HK-2 (cell line): ENCODE measurements at regions not wholly inside any gene's neighbourhood (a gene's known extent, or its start where the extent isn't known, plus 50 kb on each side); places are given as distances from the start of the nearest gene placed in this dataset.
"Not testable (repeated sequence)": the region's sequence is repeated elsewhere in the genome, so short reads cannot be mapped to it uniquely, and the experiment has no call there.

ENCODE experiments used
- DNase-seq: peaks from one replicate; pipeline ENCODE4 v3.0.0-alpha.2; 2018; ENCODE audit not compliant: unreplicated experiment

DNA sequence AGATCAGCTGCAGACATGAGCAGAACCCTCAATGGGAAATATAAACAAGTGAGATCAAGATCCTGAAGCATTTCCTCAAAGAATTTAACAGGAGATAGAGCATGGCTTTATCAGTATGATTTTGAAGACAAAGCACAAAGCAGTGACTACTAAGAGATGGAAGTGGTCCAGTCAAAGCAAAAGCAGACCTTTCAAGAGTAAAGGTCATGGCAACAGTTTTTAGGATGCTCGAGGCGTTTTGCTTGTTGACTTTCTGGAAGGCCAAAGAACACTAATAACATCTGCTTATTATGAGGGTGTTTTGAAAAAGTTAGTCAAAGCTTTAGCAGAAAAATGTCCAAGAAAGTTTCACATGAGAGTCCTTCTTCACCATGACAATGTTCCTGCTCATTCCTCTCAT lies 128.5 kb downstream of the KCNE4 start:
- DNase-seq, result no peak

DNA sequence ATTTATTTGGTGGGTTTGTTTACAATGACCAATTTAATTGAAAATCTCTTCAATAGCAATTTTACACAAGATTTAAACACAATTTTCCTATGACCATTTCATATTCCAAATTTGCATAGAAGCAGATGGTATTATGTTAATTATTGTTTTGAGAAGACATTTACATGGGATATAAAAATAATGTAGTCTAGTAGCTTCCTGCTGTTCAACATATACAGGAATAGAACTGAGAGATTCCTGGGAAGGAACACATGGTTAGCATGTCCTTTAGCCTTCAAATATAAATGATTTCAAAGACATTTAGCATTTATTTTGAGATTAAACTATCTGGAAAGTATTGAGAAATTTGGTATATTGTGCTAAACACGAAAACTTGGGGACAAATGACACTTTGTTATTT lies 129.6 kb downstream of the KCNE4 start:
- no peak for DNase-seq

DNA sequence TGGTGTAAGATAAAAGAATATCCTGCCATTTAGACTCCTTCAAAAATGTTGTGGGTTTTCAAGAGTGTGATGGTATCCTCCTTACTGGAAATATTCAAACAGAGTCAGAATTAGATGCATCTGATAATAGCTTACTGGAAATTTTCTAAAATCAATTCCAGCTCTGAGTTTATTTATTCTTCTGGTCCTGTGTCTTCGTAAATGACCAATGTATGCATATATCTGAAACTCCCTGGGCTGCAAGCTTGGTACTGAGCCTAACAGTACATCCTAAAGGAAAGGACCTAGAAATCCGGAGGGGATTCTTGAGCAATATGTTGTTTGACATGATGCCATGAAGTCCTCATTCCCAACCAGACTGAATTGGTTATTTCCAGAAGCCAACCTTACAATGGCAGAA lies 130.4 kb downstream of the KCNE4 start:
- no peak for DNase-seq

DNA sequence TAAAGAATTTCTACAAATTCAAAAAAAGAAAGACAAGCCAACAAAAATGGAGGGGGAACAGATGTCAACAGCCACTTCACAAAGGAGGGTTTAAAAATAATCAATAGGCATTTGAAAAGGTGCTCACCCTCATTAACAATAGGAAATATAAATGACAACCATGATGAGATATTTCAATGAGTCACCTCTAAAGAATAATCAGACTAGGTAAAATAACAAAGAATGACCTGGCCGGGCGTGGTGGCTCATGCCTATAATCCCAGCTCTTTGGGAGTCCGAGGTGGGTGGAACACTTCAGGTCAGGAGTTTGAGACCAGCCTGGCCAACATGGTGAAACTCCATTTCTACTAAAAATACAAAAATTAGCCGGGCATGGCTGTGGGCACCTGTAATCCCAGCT lies 133.6 kb downstream of the KCNE4 start:
- no peak for DNase-seq

DNA sequence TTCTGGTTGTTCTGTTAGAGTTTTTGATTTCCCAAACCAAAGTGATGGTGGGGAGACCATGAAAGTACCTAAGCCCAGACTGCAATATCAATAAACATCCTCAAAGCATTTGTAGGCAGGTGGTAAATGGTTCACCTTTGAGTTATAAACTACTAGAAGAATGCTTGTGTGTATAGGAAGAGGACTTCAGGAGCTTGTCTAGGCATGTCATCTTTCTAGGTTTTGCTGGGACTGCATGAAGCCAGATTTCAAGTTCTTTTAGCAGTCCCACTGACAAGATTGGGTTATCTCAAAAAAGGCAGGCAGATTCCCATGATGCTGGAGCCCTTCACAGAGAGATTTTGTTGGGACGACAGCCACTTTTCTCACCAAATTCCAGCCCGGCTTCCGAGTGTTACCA lies 135.3 kb downstream of the KCNE4 start:
- DNase-seq, result no peak

DNA sequence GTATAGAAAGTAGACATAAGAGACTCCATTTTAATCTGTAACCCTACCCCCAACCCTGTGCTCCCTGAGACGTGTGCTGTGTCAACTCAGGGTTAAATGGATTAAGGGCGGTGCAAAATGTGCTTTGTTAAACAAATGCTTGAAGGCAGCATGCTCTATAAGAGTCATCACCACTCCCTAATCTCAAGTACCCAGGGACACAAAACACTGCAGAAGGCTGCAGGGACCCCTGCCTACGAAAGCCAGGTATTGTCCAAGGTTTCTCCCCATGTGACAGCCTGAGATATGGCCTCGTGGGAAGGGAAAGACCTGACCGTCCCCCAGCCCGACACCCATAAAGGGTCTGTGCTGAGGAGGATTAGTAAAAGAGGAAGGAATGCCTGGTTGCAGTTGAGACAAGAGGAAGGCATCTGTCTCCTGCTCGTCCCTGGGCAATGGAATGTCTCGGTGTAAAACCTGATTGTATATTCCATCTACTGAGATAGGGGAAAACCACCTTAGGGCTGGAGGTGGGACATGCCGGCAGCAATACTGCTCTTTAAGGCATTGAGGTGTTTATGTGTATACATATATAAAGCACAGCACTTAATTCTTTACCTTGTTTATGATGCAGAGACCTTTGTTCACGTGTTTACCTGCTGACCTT lies 138.7 kb downstream of the KCNE4 start:
- not testable (repeated sequence) for DNase-seq

DNA sequence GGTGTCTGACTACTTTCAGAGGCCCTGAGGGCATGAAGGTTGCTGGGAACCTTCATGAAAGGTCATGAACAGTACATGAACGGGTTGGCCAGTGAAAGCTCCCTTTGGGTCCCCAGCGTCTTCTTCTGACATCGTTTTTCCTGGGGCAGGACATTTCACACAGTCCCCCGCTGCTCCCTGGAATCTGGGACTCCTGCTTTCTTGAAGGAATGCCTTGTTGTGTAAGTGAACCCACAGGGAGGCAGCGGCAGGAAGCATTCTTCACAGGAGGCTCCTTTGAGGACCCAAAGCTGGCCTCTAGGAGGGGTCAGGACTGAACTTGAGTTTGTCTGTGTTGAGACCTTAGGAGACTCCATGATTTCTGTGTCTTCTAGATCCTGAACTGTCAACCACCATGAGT lies 144.3 kb downstream of the KCNE4 start:
- no peak for DNase-seq

DNA sequence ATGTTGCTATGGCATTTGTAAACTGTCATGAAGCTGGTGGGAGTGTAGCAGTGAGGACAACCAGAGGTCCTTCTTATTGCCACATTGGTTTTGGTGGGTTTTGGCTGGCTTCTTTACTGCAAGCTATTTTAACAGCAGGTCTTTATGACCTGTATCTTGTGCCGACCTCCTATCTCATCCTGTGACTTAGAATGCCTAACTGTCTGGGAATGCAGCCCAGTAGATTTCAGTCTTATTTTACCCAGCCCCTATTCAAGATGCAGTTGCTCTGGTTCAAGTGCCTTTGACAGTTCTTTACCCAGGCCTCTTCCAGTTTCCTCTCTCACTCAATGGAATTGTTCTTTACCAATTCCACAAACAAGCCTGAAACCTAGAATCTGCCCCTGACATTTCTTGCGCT lies 145.1 kb downstream of the KCNE4 start:
- DNase-seq, result no peak

DNA sequence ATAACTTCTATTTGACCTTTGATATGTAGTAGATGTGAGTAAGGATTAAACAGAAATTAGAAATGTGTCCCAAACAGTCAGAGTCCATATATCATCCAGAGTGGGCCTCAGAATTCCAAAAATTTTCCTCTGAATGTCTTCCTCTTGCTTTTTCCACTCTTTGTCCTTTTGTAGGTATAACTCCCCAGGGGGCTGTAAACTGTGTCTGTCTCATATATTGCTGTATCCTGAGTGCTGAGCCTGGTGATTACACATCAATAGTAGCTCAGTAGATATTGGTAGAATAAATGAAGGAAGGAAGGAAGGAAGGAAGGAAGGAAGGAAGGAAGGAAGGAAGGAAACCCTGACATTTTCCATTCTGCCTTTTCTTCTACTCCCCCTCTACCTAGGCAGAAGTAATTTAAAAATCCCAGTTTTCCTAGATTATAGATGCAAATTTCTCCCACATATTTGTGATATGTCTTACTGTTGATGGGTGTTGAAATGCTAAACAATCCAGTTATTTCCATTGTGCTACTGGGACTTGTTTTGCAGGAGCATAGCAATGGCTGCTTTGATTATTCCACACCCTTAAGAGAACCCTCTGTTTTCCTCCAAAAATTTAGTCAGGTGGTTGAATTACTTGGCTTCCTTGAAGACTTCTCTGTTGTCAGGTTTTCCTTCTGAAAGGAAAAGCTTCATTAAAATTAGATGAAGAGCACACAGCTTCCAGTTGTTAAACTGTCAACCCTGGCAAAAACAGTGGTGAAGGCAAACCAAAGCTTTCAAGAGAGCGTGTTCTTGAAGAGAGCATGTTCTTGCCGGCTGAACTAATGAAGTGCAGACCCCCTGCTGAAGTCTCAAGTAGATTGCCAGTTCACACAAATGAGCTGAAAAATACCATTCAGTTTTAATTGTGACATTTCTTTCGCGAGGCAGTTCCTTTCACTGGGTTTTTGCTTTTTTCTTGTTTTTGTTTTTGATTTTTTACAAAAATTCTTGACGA lies 147.8 kb downstream of the KCNE4 start:
- no peak for DNase-seq

DNA sequence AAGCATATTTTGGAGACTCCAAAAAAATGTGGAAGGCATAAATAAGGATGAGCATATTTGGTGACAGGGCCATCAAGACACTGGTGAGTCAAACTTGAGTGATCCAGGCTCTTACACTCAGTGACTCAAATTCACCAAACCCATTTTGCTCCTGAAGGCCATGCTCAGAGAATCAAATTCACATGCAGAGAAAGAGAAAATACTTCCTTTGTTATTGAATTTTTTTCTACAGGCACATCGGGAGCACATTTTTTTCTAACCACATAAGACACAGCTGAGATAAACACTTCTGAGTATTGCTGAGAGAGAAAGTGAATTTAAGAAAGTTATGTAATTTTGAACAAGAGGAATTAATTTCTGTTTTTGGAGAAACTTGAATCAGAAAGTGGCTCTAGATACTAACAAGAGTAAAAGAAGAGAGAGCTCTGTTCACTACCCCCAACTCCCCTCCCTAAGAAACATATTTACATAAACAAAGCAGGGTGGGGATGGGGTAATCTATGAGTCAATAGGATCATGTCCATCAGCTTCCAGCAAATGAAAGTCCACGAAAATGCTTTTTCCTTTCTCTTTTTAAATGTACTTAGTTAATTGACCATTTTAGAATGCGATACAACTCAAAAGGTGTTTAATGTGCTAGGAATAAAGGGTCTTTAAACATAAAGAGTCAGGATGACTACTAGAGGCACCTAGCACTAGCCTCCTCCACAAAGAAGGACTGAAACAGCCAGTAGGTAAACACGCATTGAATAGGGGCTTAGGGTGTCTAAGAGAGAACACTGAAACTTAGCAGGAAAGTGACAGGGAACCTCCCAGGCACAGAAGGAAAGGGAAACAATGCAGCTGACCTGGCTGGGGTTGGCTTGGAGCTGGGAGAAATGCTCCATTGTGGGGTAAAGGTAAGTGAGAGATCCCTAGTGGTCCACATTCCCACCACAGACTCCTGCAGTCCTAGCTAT lies 152.3 kb downstream of the KCNE4 start:
- DNase-seq, result no peak

DNA sequence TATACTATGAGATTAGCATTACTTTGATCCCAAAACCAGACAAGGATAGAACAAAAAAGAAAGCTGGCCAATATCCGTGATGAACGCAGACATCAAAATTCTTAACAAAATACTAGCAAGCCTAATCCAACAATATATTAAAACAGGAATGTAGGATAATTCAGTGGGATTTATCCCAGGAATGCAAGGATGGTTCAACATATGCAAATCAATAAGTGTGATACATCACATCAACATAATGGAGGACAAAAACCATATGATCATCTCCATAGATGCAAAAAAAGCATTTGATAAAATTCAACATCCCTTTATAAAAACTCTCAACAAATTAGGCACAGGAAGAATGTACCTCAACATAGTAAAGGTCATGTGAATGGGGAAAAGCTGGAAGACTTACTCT lies 158.5 kb downstream of the KCNE4 start:
- DNase-seq, result no peak

DNA sequence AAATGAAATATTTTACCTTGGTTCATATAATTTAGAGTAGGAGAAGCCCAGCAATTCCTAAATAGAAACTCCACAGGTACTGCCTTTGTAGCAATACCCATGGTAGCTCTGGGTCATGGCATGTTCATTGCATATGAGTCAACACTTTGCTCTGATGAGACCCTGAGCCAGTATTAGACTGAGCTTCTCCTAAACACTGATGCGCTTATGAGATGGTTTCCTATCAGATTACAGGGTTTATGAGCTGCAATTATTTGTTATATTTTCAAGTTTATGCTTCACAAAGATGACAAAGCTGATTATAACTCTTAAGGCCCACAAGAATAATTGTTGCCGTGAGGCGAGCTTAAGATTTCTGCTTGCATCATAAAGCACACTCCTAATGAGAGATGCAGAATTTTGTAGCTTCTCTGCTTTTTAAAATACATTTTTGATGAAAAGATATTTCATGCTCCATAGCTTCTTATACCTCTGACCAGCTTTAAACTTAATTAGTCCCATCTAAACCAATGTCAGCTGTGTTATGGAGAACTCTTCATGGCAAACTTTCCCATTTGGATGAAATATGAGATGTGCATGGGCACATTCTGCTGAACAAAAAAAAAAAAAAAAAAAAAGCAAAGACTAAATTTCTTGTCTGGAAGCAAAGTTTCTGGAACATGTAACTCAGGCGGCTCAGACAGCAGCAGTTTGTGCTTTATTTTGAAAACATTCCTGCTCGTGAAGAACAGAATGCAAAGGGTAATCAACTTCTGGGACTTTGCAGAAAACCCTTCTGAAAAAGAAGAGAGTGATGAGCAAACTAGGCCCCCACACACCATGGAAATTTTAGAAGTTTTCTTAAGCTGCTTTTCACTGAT lies 162.6 kb downstream of the KCNE4 start:
- no peak for DNase-seq

DNA sequence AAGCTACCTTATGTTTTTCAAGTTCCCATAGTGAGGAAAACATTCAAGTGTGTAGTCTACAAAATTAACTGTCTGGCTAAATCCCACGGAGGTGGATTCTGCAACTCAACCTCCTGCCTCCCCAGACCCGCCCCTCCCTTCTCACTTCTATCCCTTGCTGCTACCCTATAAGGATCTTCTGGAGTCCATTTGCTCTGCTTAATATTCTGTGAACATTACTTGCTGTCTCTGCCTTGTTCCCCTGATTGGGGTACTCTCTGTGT lies 163.2 kb downstream of the KCNE4 start:
- DNase-seq, result no peak

DNA sequence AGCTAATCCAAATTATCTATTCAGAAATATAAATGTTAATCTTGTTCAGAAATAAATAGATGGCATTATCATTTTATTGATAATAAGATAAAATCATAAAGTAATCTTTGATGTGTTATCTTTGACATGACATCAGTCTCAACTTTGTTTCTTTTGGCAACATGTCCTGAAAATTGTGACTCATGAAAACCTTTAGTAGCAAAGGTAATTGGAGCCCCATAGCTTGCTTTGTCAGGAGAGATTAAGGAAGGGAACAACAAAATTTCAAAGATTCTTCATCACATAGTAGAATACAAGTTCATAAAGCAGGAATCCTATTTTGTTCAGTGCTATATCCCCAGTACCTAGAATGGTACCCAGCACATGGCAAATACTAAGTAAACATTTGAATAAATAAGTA lies 165.4 kb downstream of the KCNE4 start:
- no peak for DNase-seq

DNA sequence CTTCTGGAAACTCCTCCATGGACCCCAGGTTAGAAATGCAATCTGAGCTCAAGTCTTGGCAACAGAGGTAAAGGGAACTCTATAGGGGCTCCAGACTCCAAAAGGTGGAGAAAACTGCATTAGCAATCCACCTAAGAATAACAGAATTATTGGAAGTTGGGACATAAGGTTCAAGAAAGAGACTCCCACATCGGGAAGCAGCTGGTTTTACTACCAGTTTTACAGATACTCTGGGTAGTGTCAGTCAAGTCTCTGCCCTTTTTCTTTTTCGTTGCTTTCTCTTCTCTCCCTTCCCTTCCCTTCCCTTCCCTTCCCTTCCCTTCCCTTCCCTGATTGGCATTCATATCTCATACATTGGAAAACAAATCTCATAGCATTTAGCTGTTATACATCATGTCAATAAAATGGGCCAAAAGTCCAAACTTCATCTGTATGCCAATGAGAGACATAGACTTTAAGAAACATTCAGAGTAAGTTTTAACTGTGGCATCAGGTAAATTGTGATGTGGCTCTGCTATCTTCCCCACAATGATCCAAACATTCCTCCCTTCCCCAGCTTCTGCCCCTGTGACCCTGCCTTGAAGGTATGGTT lies 166.7 kb downstream of the KCNE4 start:
- DNase-seq, result no peak

DNA sequence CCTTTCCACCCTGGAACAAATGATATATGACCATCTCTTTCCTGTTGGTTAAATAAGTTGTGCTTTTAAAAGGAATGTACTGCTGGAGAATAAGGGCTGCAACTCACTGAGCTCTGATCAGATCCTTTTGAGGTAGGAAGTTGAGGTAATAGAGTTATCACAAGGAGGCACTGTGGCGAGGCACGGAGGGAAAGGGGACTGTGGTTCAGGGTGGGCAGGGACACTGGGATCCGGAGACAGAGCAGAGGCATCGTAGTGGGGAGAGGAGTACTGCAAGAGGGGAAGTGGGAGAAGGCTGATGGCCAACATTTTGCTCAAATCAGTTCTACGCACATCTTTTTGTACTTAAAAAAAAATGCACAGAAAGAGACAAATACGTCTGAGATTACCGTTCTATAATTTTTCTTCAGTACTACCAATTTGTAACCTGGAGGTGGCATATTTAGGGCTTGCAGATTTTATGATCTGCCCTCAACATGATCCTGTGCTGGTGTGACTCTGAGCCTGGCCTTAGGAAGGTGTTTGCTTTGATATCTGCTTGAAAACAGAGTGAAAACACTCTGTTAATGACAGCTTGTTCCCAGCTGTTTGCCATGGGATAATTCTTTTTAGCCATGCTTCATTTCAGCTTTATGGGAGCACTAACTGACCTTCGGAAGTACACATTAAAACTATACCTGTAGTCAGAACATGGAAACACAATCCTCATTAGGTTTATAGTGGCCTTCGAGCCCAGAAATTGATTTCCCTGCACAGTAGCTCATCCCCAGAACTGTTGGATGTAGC lies 168.1 kb downstream of the KCNE4 start:
- no peak for DNase-seq

DNA sequence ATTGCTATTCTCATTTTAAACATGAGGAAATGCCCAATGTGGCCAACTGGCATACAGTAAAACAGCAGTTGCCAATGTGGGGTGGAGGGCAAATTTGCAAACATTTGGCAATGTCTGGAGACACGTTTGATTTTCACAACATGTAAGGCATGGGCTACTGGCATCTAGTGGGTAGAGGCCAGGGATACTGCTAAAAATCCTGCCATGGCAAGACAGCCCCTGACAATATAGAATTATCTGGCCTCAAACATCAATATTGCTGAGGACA lies 168.6 kb downstream of the KCNE4 start:
- no peak for DNase-seq

DNA sequence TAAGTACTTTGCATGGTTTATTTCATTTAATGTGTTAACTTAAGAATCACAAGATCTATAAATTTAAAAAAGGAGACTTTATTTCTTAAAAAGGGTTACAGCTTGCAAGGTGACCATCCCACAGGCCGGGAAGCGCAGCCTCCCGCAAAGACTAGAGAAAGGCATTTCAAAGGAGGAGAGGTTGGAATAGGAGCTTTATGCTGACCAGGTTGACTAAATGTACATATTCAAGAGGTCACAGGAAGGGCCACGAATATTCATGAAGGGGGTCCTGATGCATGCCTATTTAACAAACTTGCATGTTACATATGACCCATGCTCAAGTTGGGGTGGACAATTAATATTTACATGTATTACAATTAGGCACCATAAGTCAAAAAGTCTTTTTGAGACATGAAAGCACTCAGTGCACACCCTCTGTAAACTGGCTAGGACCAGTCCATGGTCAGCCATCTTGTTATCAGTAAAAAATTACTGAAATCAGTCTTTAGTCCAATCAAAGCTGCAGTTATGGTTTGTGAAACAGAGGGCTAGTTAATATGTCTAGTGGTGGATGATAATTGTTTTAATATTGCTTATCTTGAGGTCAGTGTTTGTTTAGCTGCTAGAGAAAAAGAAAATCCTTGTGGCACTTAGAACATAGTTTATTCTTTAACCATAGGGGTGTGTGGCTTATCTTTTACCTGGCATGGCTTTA lies 169.3 kb downstream of the KCNE4 start:
- no peak for DNase-seq

DNA sequence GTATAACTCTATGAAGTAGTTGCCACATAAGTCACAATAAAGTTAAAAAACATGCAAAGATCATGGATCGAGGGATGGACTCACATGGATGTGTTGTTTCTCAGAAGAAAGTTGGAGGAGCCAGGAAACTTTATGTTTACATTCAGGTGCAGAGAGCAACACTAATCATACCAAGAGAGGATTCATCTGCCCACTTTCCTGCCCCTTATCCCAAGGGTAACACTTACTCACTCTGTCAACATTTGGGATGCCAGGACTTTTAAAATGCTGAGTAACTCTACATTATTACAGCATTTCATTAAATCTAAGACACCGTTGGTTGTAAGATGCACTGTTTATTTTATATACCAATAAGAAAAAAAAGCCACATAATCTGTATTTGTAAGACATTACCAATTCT lies 170.4 kb downstream of the KCNE4 start:
- no peak for DNase-seq

DNA sequence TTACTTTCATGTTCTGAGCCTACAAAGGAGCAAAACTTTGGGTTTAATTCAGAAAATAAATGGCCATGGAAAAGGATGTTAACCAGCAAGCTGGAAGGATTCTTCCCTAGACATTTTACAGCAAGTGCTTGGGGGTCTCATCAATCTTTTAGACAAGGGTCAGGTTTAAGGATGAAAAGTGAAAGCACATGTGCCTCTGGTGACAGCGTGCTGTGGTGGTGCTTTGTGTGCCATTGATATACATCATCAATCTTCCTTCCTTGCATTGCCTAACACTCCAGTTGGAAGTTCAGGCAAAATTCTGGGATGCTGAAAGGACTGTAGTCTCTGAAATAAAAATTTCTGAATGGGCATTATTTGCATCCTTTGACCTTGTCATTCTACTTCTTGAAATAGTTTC lies 171.2 kb downstream of the KCNE4 start:
- no peak for DNase-seq
